Endothelial cell of umbilical vein (primary cell): ENCODE measurements at regions not wholly inside any gene's neighbourhood (a gene's known extent, or its start where the extent isn't known, plus 50 kb on each side); places are given as distances from the start of the nearest gene placed in this dataset.

ENCODE experiments used
- BruUV-seq: library from RNA; stranded (reverse); fragments of 400-500 nt; replicated peaks from 2 replicates; lab custom pipeline; 2021; lab: Mats Ljungman, UMichigan
- CTCF ChIA-PET: fragments of 300-600, 350-600 bp; sonication (Branson Sonifier 250); formaldehyde crosslinking; loops from one replicate; lab custom pipeline; 2021; ENCODE audit warnings: antibody characterized with exemption, inconsistent platforms; lab: Charles Lee
- POLR2A ChIA-PET: fragments of 300-600, 350-600 bp; sonication (Branson Sonifier 250); formaldehyde crosslinking; loops from one replicate; lab custom pipeline; 2021; ENCODE audit warnings: antibody characterized with exemption, inconsistent platforms; lab: Charles Lee
- DNase-seq: peaks from one replicate; pipeline ENCODE4 v3.0.0-alpha.2; 2011; ENCODE audit warnings: low read depth, low spot score
- FAIRE-seq: peaks from 2 replicates; lab custom pipeline; 2011; peaks lifted over from hg19 to GRCh38; lab: Jason Lieb, UNC
- H2AFZ ChIP-seq: 2 replicates; pipeline ENCODE4 v1.6.0; 2012; ENCODE audit warnings: low read depth, low read length, control low read depth, inconsistent platforms
- H3K27ac ChIP-seq: 2 replicates; pipeline ENCODE4 v1.5.1; 2011; ENCODE audit warnings: low read depth, mild to moderate bottlenecking, control low read depth, low read length, moderate library complexity; ENCODE audit not compliant: insufficient read depth
- H3K27me3 ChIP-seq, 2 experiments: 2 replicates each; pipeline versions ENCODE4 v1.6.0 to v1.6.1; 2011; ENCODE audit warnings: low read length in 2 of 2, mixed read lengths in 1 of 2; ENCODE audit not compliant: control insufficient read depth in 2 of 2, insufficient read depth in 2 of 2
- H3K36me3 ChIP-seq, 2 experiments: 2 replicates in 1 of 2; 3 replicates in 1 of 2; pipeline ENCODE4 v1.5.1; 2011; ENCODE audit warnings: low read length in 2 of 2, mild to moderate bottlenecking in 1 of 2, moderate library complexity in 1 of 2; ENCODE audit not compliant: control insufficient read depth in 2 of 2, insufficient read depth in 2 of 2; ENCODE audit errors: extremely low read depth in 1 of 2
- H3K4me1 ChIP-seq: 3 replicates; pipeline ENCODE4 v1.5.1; 2011; ENCODE audit warnings: mild to moderate bottlenecking, low read length; ENCODE audit not compliant: control insufficient read depth, insufficient read depth; ENCODE audit errors: extremely low read depth
- H3K4me2 ChIP-seq: 2 replicates; pipeline ENCODE4 v1.6.1; 2011; ENCODE audit warnings: low read length, control low read depth, mixed read lengths; ENCODE audit not compliant: insufficient read depth
- H3K4me3 ChIP-seq, 3 experiments: fragments of 200-600 bp in 1 of 3; sonication (generic), shearing (Covaris generic) in 1 of 3; replicated peaks in 1 of 3; 2 replicates each; pipeline ENCODE4 v1.5.1; 2011 to 2016; ENCODE audit warnings: control low read depth in 3 of 3, low read length in 3 of 3, mild to moderate bottlenecking in 2 of 3, inconsistent platforms in 1 of 3, low read depth in 1 of 3, moderate library complexity in 1 of 3; ENCODE audit not compliant: insufficient read depth in 1 of 3
- H3K79me2 ChIP-seq: 2 replicates; pipeline ENCODE4 v1.6.0; 2012; ENCODE audit warnings: low read length, inconsistent platforms; ENCODE audit not compliant: control insufficient read depth, insufficient read depth
- H3K9ac ChIP-seq: replicated peaks from 2 replicates; pipeline ENCODE3; 2011; ENCODE audit warnings: low read length, control low read depth; ENCODE audit not compliant: insufficient read depth; ENCODE audit errors: extremely low read depth
- H3K9me1 ChIP-seq: replicated peaks from 3 replicates; pipeline ENCODE4 v1.6.0; 2011; ENCODE audit warnings: mild to moderate bottlenecking, low read length; ENCODE audit not compliant: control insufficient read depth, insufficient read depth; ENCODE audit errors: extremely low read depth
- H3K9me3 ChIP-seq: replicated peaks from 2 replicates; pipeline ENCODE4 v1.5.1; 2012; ENCODE audit warnings: low read length, inconsistent platforms; ENCODE audit not compliant: control insufficient read depth, insufficient read depth
- H4K20me1 ChIP-seq: replicated peaks from 2 replicates; pipeline ENCODE3; 2011; ENCODE audit warnings: mild to moderate bottlenecking, low read length; ENCODE audit not compliant: control insufficient read depth, insufficient read depth; ENCODE audit errors: extremely low read depth
- CTCF ChIP-seq, 2 donors: IDR thresholded peaks; 1 replicate in 1 of 2; 2 replicates in 1 of 2; pipeline ENCODE4 v1.5.1; 2011; ENCODE audit warnings: low read length in 2 of 2, mild to moderate bottlenecking in 2 of 2, moderate library complexity in 2 of 2, control low read depth in 1 of 2, inconsistent platforms in 1 of 2, low read depth in 1 of 2; ENCODE audit not compliant: insufficient read depth in 1 of 2; ENCODE audit errors: extremely low read depth in 1 of 2
- EZH2 ChIP-seq: IDR thresholded peaks from 2 replicates; pipeline ENCODE4 v1.6.1; 2012; ENCODE audit warnings: borderline replicate concordance, low read depth, mild to moderate bottlenecking, moderate library complexity, low read length, inconsistent platforms; ENCODE audit not compliant: severe bottlenecking
- FOS ChIP-seq: IDR thresholded peaks from 2 replicates; pipeline ENCODE4 v1.6.1; 2011; ENCODE audit warnings: mild to moderate bottlenecking, low read length, moderate library complexity, borderline replicate concordance; ENCODE audit not compliant: insufficient read depth
- JUN ChIP-seq: IDR thresholded peaks from 2 replicates; pipeline ENCODE4 v1.6.1; 2011; ENCODE audit warnings: borderline replicate concordance, low read depth; ENCODE audit not compliant: insufficient read length, insufficient read depth
- MAX ChIP-seq: IDR thresholded peaks from 2 replicates; pipeline ENCODE4 v1.6.1; 2011; ENCODE audit not compliant: insufficient read depth, insufficient read length
- dilution Hi-C: fragments of 300-500 bp; cut with MboI; formaldehyde crosslinking; loops from one replicate; pipeline ENCODE4 v1.15.0; 2019; ENCODE audit warnings: low sequenced_read_pairs; ENCODE audit not compliant: extremely low pct_ligation_motif_present
- intact Hi-C: fragments of 100-400 bp; cut with micrococcal nuclease; formaldehyde crosslinking; loops from one replicate; pipeline ENCODE4 v1.10.0; 2022

- no peak for TF ChIP-seq FOS
- no peak for TF ChIP-seq JUN
- FAIRE-seq (no peak), DNase-seq (no peak)
- ChIA-PET CTCF (no interaction called here), POLR2A (no interaction called here)
- H3K4me1 ChIP-seq: no peaks in the 10 kb centered on the region
- no peaks in the 10 kb centered on the region for H4K20me1 ChIP-seq
- no TSS peak for BruUV-seq
- no peaks in the 10 kb centered on the region for H3K9me3 ChIP-seq
- H3K4me2 ChIP-seq: no peak overlapping the region
- no peak overlapping the region for H3K27ac ChIP-seq
- H3K27me3 ChIP-seq: no peaks in the 10 kb centered on the region
- H3K36me3 ChIP-seq: no peaks in the 10 kb centered on the region
- H3K4me3 ChIP-seq: no peak overlapping the region
- H3K9me1 ChIP-seq: no peaks in the 10 kb centered on the region
- no peak overlapping the region for H2AFZ ChIP-seq
- no peaks in the 10 kb centered on the region for H3K79me2 ChIP-seq
- H3K9ac ChIP-seq: no peak overlapping the region
- intact Hi-C loops: no loop called here
- dilution Hi-C loops: no loop called here
These were observed 612.6 kb downstream of the TBC1D22A start for GRCh38 chr22:47374901-47375575.

- H2AFZ ChIP-seq: no peak overlapping the region
- no peaks in the 10 kb centered on the region for H3K4me1 ChIP-seq
- H3K36me3 ChIP-seq: no peaks in the 10 kb centered on the region
- H4K20me1 ChIP-seq: no peaks in the 10 kb centered on the region
- FAIRE-seq (no peak), DNase-seq (no peak)
- TF ChIP-seq CTCF (IDR thresholded peaks at IDR 0.05; ENCODE audit: extremely low read depth in 1 of 2, insufficient read depth in 1 of 2, low read depth in 1 of 2, low read length in 2 of 2) (no peak), MAX (no peak), EZH2 (no peak)
- no peaks in the 10 kb centered on the region for H3K9me3 ChIP-seq
- H3K27ac ChIP-seq: no peak overlapping the region
- ChIA-PET POLR2A (no interaction called here), CTCF (no interaction called here)
- dilution Hi-C loops: no loop called here
- no peaks in the 10 kb centered on the region for H3K9me1 ChIP-seq
- H3K27me3 ChIP-seq: no peaks in the 10 kb centered on the region
- H3K9ac ChIP-seq: no peak overlapping the region
- H3K79me2 ChIP-seq: no peaks in the 10 kb centered on the region
- H3K4me3 ChIP-seq: no peak overlapping the region
- BruUV-seq: no TSS peak
- H3K4me2 ChIP-seq: no peak overlapping the region
- intact Hi-C loops: no loop called here
These were observed 611.9 kb downstream of the TBC1D22A start for GRCh38 chr22:47374273-47374771.
